Lung (tissue), 11 donors: ENCODE measurements at regions not wholly inside any gene's neighbourhood (a gene's known extent, or its start where the extent isn't known, plus 50 kb on each side); places are given as distances from the start of the nearest gene placed in this dataset.

Experiments
- ATAC-seq: fragments of 200-7000 bp; cut with Tn5 transposase; one replicate; pipeline ENCODE4 v1.9.1; 2020; ENCODE audit warnings: moderate number of reproducible peaks; ENCODE audit not compliant: insufficient read depth, low FRiP score
- DNase-seq, 3 donors: peaks; one replicate each; pipeline ENCODE4 v3.0.0-alpha.2; 2013 to 2017
- H3K27ac ChIP-seq, 2 donors: one replicate each; pipeline ENCODE4 v1.5.1; 2013; ENCODE audit warnings: mild to moderate bottlenecking in 2 of 2, moderate library complexity in 2 of 2, control low read depth in 1 of 2, inconsistent platforms in 1 of 2, low read depth in 1 of 2, low read length in 1 of 2
- H3K27me3 ChIP-seq, 3 donors: one replicate each; pipeline ENCODE4 v1.5.1; 2013; ENCODE audit warnings: low read length in 2 of 3; ENCODE audit not compliant: control insufficient read depth in 3 of 3, insufficient read depth in 3 of 3
- H3K36me3 ChIP-seq, 4 donors: one replicate each; pipeline ENCODE4 v1.5.1; 2013; ENCODE audit warnings: low read length in 4 of 4, mild to moderate bottlenecking in 1 of 4, moderate library complexity in 1 of 4; ENCODE audit not compliant: control insufficient read depth in 4 of 4, insufficient read depth in 4 of 4
- H3K4me1 ChIP-seq, 5 donors: one replicate each; pipeline ENCODE4 v1.5.1; 2013; ENCODE audit warnings: low read length in 5 of 5, mild to moderate bottlenecking in 2 of 5, moderate library complexity in 1 of 5; ENCODE audit not compliant: control insufficient read depth in 5 of 5, insufficient read depth in 5 of 5
- H3K4me3 ChIP-seq: one replicate; pipeline ENCODE4 v1.5.1; 2013; ENCODE audit warnings: mild to moderate bottlenecking, control low read depth, moderate library complexity
- H3K9ac ChIP-seq, 2 donors: one replicate each; pipeline ENCODE4 v1.5.1; 2013; ENCODE audit warnings: low read length in 2 of 2, control low read depth in 1 of 2; ENCODE audit not compliant: insufficient read depth in 1 of 2
- H3K9me3 ChIP-seq, 4 donors: one replicate each; pipeline ENCODE4 v1.5.1; 2013; ENCODE audit warnings: low read length in 3 of 4, mild to moderate bottlenecking in 1 of 4, moderate library complexity in 1 of 4; ENCODE audit not compliant: control insufficient read depth in 4 of 4, insufficient read depth in 3 of 4
- CTCF ChIP-seq: IDR thresholded peaks from 2 replicates; pipeline ENCODE4 v1.5.1; 2012; ENCODE audit warnings: mild to moderate bottlenecking; ENCODE audit errors: control extremely low read depth, extremely low read depth
- WGBS, 2 donors: extraction: QIAGEN DNeasy Blood & Tissue Kit; methylation state at CpG; one replicate each; pipeline ENCODE4 v1.1.7; 2013; 5-methylcytosine and 5-hydroxymethylcytosine counted together
- donor health status: control.
- donor health status: control.
- donor health status: Bipolar disorder and iron deficiency.
- donor health status: healthy.
- donor health status: DM: yes; HTN: yes; CAD: no.

DNA sequence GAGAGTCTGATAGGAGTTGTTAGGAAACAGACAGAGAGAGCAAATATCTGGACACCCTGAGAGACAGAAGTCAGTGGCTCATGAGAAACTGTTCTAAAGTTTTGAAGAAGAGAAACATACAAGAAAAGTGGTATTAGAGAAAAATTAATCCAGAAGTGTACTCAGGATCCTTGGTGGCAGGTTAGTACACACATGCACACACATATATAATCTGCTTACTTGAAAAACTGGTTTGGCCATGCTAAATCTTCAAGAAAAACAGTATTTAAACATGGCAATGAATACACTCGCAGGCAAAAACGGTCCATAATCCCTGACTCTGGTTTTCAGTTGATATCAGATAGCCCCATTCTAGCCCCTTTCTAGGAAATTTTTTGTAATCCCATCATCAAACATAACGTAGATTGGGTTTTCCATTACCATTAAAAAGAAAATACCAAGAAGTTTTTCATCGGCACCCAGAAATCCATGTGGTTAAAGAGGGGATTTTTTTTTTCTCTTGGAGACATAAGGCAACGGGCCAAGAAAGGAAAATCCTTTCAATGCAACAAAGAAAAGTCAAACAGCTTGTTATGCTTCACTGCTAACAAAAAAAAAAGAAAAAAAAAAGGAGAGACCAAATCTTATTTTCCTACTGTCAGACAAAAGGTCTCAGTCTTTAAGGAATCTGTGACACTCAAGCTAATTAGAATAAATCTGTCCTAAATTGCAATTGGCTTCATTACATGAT is 178.0 kb upstream of the MIR17HG start:
- DNase-seq (peak in 2 of 3 donors; percentile 40 to 65), ATAC-seq (no peak)
- no peak overlapping the region for H3K9ac ChIP-seq
- H3K27ac ChIP-seq, result no peak overlapping the region
- no peaks in the 10 kb centered on the region for H3K9me3 ChIP-seq
- no peak for TF ChIP-seq CTCF
- no peaks in the 10 kb centered on the region for H3K4me1 ChIP-seq
- H3K4me3 ChIP-seq, result no peak overlapping the region
- no peaks in the 10 kb centered on the region for H3K36me3 ChIP-seq
- 57 to 82% methylated on average over 5 of the region's 5 CpGs for WGBS, 2 donors
- no peaks in the 10 kb centered on the region for H3K27me3 ChIP-seq

DNA sequence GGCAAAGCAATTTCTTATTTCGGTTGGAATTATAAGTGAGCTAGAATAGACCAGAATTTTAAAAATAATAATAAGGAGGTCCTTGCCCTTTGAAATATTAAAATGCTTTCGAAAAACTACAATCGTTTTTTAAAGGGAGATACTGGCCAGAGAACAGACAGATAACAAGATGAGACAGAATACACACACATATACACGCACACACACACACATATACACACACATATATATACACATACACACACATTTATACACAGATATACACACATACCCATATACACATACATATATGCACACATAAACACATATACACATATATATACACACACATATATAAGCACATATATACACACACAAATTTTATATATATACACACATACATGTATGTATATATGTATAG is 175.3 kb upstream of the MIR17HG start:
- ATAC-seq, result no peak
- 83 to 84% methylated on average over 4 of the region's 4 CpGs for WGBS, 2 donors

DNA sequence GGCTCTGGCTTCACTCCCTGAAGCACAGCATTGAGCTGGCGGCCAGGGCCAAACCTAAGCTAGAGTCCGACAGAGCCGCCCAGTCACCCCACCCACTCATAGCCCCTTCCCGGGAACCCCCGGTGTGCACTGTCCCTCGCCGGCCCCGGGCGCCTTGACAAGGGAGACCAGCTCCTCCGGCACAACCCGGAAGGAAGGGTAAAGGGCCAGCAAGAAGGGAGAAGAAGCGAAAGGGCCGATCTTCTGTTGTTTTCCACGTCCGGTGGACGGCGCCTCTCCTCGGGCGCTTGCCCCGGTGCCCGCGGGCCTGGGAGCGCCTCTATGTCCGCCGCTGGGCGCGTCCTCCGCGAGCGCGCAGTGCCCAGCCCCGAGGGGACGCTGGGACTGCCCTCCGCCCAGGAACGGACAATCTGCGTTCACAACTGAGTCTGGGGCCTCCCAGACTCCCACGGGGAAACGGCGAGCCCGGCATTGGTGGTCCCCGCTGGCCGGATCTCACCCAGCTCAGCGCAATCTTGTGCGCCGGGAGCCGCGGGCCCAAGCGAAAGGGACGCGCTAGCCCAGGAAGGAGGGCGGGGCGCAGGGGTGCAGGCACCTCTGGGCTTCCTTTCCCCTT is 172.5 kb upstream of the MIR17HG start:
- ATAC-seq, result peak; percentile 16
- H3K4me1 ChIP-seq, result peaks cover 0 to 3% (median 0%) of the 10 kb centered on the region in 5 donors
- WGBS, 2 donors, result 13 to 14% methylated on average over 42 to 52 of the region's 52 CpGs

More for the DNA sequence above, 175.3 kb upstream of the MIR17HG start:
- H3K9ac ChIP-seq, result no peak overlapping the region
- H3K27me3 ChIP-seq, result no peaks in the 10 kb centered on the region
- H3K36me3 ChIP-seq, result no peaks in the 10 kb centered on the region
- DNase-seq, result no peak
- peaks cover 0 to 3% (median 0%) of the 10 kb centered on the region in 5 donors for H3K4me1 ChIP-seq
- H3K4me3 ChIP-seq, result no peak overlapping the region
- no peak for TF ChIP-seq CTCF
- no peak overlapping the region for H3K27ac ChIP-seq
- peaks cover 0 to 3% (median 0%) of the 10 kb centered on the region in 4 donors for H3K9me3 ChIP-seq

More for the DNA sequence above, 172.5 kb upstream of the MIR17HG start:
- Histone ChIP-seq H3K9me3 (peaks cover 0 to 3% (median 0%) of the 10 kb centered on the region in 4 donors), H3K27me3 (no peaks in the 10 kb centered on the region), H3K4me3 (peak overlapping the region; percentile 0), H3K27ac (no peak overlapping the region), H3K9ac (peak overlapping the region in 1 of 2 donors; percentile 53), H3K36me3 (no peaks in the 10 kb centered on the region)
- DNase-seq, result peak; percentile 33 to 41 (median 33)
- TF ChIP-seq CTCF, result no peak
